DOHH2 (cell line): ENCODE measurements at regions not wholly inside any gene's neighbourhood (a gene's known extent, or its start where the extent isn't known, plus 50 kb on each side); places are given as distances from the start of the nearest gene placed in this dataset.

Experiments used
- EZH2phosphoT487 ChIP-seq: fragments of 200-600 bp; sonication (generic); IDR thresholded peaks from 2 replicates; pipeline ENCODE4 v1.6.1; 2017; ENCODE audit warnings: borderline replicate concordance, mild to moderate bottlenecking, antibody characterized with exemption, low read length, moderate library complexity, mixed read lengths
- TF ChIP-seq, protein P1 (sequence below): fragments of 200-600 bp; sonication (generic); IDR thresholded peaks from one replicate; pipeline ENCODE4 v1.5.1; 2014; ENCODE audit warnings: antibody characterized with exemption, mild to moderate bottlenecking, low read depth, low read length; ENCODE audit not compliant: poor library complexity, severe bottlenecking

DNA sequence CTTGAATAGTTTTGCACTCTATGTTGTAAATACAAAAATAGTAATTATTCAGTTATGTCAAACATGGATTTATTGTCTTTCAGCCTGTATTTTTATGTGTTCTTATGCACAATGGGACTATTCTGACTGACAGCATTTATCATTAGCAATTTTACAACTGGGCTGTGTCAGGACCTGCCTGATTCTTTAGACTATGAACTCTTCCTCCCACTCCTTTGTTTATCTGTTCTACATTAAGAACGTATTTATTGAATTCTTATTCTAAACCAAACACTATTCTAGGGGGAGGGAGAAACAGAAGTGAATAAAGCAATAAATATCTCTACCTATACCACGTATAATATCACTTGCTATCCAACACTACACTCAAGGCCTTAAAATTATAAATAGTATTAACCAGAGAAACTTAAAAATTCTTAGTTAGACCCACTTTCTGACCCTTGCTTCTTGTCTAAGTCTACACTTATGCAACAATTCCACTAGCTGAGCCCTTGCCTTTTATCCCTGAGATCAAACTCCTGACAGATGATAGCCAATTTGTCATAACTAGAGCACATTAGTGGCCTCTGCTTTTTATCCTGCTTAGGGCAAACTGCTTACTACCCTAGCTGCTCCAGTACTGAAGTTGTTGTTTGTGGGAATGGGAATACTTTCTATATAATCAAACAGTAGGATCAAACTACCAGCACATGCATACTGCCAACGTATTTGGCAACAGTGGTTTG is 494.3 kb downstream of the BRINP3 start:
- TF ChIP-seq, protein P1, sequence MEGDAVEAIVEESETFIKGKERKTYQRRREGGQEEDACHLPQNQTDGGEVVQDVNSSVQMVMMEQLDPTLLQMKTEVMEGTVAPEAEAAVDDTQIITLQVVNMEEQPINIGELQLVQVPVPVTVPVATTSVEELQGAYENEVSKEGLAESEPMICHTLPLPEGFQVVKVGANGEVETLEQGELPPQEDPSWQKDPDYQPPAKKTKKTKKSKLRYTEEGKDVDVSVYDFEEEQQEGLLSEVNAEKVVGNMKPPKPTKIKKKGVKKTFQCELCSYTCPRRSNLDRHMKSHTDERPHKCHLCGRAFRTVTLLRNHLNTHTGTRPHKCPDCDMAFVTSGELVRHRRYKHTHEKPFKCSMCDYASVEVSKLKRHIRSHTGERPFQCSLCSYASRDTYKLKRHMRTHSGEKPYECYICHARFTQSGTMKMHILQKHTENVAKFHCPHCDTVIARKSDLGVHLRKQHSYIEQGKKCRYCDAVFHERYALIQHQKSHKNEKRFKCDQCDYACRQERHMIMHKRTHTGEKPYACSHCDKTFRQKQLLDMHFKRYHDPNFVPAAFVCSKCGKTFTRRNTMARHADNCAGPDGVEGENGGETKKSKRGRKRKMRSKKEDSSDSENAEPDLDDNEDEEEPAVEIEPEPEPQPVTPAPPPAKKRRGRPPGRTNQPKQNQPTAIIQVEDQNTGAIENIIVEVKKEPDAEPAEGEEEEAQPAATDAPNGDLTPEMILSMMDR: no peak
- TF ChIP-seq EZH2phosphoT487: no peak
